Fibroblast of mammary gland (primary cell): ENCODE measurements at regions not wholly inside any gene's neighbourhood (a gene's known extent, or its start where the extent isn't known, plus 50 kb on each side); places are given as distances from the start of the nearest gene placed in this dataset.

Source experiments
- DNase-seq: peaks from one replicate; pipeline ENCODE4 v3.0.0-alpha.2; 2010; ENCODE audit warnings: low read depth
- H3K4me3 ChIP-seq: 2 replicates; pipeline ENCODE4 v1.5.1; 2011; ENCODE audit warnings: low read depth, mild to moderate bottlenecking, low read length, moderate library complexity; ENCODE audit not compliant: control insufficient read depth
- CTCF ChIP-seq: conservative IDR thresholded peaks from 2 replicates; pipeline ENCODE4 v1.5.1; 2011; ENCODE audit warnings: low read depth, low read length, inconsistent platforms; ENCODE audit not compliant: control insufficient read depth, insufficient read depth

GRCh38 chr1:30638086-30638485, 85.3 kb downstream of the MATN1 start:
- DNase-seq = no peak
- TF ChIP-seq CTCF = no peak
- no peak overlapping the region for H3K4me3 ChIP-seq

GRCh38 chr1:30637183-30637980, 86.0 kb downstream of the MATN1 start:
- H3K4me3 ChIP-seq = no peak overlapping the region
- no peak for DNase-seq
- no peak for TF ChIP-seq CTCF

- no peak overlapping the region for H3K4me3 ChIP-seq
- DNase-seq = no peak
- no peak for TF ChIP-seq CTCF
These were observed 86.8 kb downstream of the MATN1 start for GRCh38 chr1:30636621-30637020.

GRCh38 chr1:30635391-30635975, 87.9 kb downstream of the MATN1 start:
- no peak for DNase-seq
- TF ChIP-seq CTCF = no peak
- H3K4me3 ChIP-seq = no peak overlapping the region

GRCh38 chr1:30634507-30634906, 88.9 kb downstream of the MATN1 start:
- no peak for DNase-seq
- TF ChIP-seq CTCF = no peak

GRCh38 chr1:30633294-30633693, 90.1 kb downstream of the MATN1 start:
- H3K4me3 ChIP-seq = no peak overlapping the region
- no peak for DNase-seq
- TF ChIP-seq CTCF = no peak

More at GRCh38 chr1:30634507-30634906, 88.9 kb downstream of the MATN1 start:
- no peak overlapping the region for H3K4me3 ChIP-seq
